GM12878 (cell line): ENCODE measurements at regions not wholly inside any gene's neighbourhood (a gene's known extent, or its start where the extent isn't known, plus 50 kb on each side); places are given as distances from the start of the nearest gene placed in this dataset.

ENCODE experiments used
- CUX1 ChIP-seq: IDR thresholded peaks from 2 replicates; pipeline ENCODE4 v1.6.1; 2012; ENCODE audit warnings: improper control_type of control experiment, low read depth, low read length; ENCODE audit not compliant: insufficient replicate concordance
- EGR1 ChIP-seq, 2 experiments: IDR thresholded peaks; 1 replicate in 1 of 2; 2 replicates in 1 of 2; pipeline ENCODE4 v1.6.1; 2011 to 2012; ENCODE audit warnings: low read depth in 2 of 2, low read length in 2 of 2, borderline replicate concordance in 1 of 2, mild to moderate bottlenecking in 1 of 2, moderate library complexity in 1 of 2
- ELK1 ChIP-seq: IDR thresholded peaks from 2 replicates; pipeline ENCODE4 v1.6.1; 2012; ENCODE audit warnings: low read depth, low read length, improper control_type of control experiment
- GABPA ChIP-seq: IDR thresholded peaks from 2 replicates; pipeline ENCODE4 v1.6.1; 2014; ENCODE audit warnings: antibody characterized with exemption, low read depth, mild to moderate bottlenecking, inconsistent platforms
- IRF5 ChIP-seq: fragments of 450-650 bp; IDR thresholded peaks from 2 replicates; pipeline ENCODE4 v1.6.1; 2017; ENCODE audit warnings: borderline replicate concordance
- KLF5 ChIP-seq: fragments of 450-650 bp; IDR thresholded peaks from 2 replicates; pipeline ENCODE4 v1.6.1; 2014; ENCODE audit warnings: mild to moderate bottlenecking; ENCODE audit not compliant: partially characterized antibody
- NBN ChIP-seq: fragments of 450-650 bp; IDR thresholded peaks from 2 replicates; pipeline ENCODE4 v1.6.1; 2016
- NR2C2 ChIP-seq: IDR thresholded peaks from 2 replicates; pipeline ENCODE4 v1.6.1; 2011; ENCODE audit warnings: borderline replicate concordance, low read depth; ENCODE audit not compliant: control insufficient read depth, insufficient read length
- RBBP5 ChIP-seq: fragments of 200-600 bp; sonication (generic); conservative IDR thresholded peaks from 2 replicates; pipeline ENCODE4 v1.6.1; 2016
- TF ChIP-seq, protein P1 (sequence below): fragments of 450-650 bp; IDR thresholded peaks from 2 replicates; pipeline ENCODE4 v1.6.1; 2018; ENCODE audit warnings: borderline replicate concordance, mild to moderate bottlenecking; ENCODE audit not compliant: partially characterized antibody

- TF ChIP-seq CUX1 = no peak
- TF ChIP-seq ELK1 = no peak
- TF ChIP-seq NBN = no peak
- TF ChIP-seq KLF5 = no peak
- no peak for TF ChIP-seq GABPA
- no peak for TF ChIP-seq EGR1 (IDR thresholded peaks at IDR 0.05; ENCODE audit: borderline replicate concordance in 1 of 2, low read depth in 2 of 2, low read length in 2 of 2)
- TF ChIP-seq, protein P1, sequence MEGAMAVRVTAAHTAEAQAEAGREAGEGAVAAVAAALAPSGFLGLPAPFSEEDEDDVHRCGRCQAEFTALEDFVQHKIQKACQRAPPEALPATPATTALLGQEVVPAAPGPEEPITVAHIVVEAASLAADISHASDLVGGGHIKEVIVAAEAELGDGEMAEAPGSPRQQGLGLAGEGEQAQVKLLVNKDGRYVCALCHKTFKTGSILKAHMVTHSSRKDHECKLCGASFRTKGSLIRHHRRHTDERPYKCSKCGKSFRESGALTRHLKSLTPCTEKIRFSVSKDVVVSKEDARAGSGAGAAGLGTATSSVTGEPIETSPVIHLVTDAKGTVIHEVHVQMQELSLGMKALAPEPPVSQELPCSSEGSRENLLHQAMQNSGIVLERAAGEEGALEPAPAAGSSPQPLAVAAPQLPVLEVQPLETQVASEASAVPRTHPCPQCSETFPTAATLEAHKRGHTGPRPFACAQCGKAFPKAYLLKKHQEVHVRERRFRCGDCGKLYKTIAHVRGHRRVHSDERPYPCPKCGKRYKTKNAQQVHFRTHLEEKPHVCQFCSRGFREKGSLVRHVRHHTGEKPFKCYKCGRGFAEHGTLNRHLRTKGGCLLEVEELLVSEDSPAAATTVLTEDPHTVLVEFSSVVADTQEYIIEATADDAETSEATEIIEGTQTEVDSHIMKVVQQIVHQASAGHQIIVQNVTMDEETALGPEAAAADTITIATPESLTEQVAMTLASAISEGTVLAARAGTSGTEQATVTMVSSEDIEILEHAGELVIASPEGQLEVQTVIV = no peak
- TF ChIP-seq NR2C2 = no peak
- TF ChIP-seq IRF5 = no peak
- TF ChIP-seq RBBP5 = no peak
Measured at GRCh38 chr5:101580591-101580990, 677.5 kb upstream of the ST8SIA4 start (continued).
